Nephron (organoid): ENCODE measurements at regions not wholly inside any gene's neighbourhood (a gene's known extent, or its start where the extent isn't known, plus 50 kb on each side); places are given as distances from the start of the nearest gene placed in this dataset.

Experiments used
- H3K27ac Mint-ChIP-seq, 3 experiments: 2 replicates each; pipeline ENCODE4 v1.8.0; 2020; ENCODE audit warnings: mixed read lengths in 3 of 3, mild to moderate bottlenecking in 2 of 3, moderate library complexity in 1 of 3
- H3K27me3 Mint-ChIP-seq: 2 replicates; pipeline ENCODE4 v1.8.0; 2021; ENCODE audit warnings: low read depth, mild to moderate bottlenecking, moderate library complexity, mixed read lengths
- H3K36me3 Mint-ChIP-seq: 2 replicates; pipeline ENCODE4 v1.8.0; 2020; ENCODE audit warnings: low read depth, mixed read lengths
- H3K4me1 Mint-ChIP-seq: 2 replicates; pipeline ENCODE4 v1.8.0; 2020; ENCODE audit warnings: mixed read lengths
- H3K4me3 Mint-ChIP-seq, 3 experiments: 2 replicates each; pipeline ENCODE4 v1.8.0; 2020; ENCODE audit warnings: mild to moderate bottlenecking in 3 of 3, mixed read lengths in 3 of 3, moderate library complexity in 2 of 3
- H3K9me3 Mint-ChIP-seq: 2 replicates; pipeline ENCODE4 v1.8.0; 2020; ENCODE audit warnings: mixed read lengths
- CTCF ChIP-seq, 3 experiments: fragments of 200-600 bp; sonication (generic); IDR thresholded peaks; one replicate each; pipeline ENCODE4 v1.5.0; 2021; ENCODE audit warnings: antibody characterized with exemption in 3 of 3; ENCODE audit not compliant: unreplicated experiment in 3 of 3

GRCh38 chr7:81245353-81245752, 326.5 kb upstream of the SEMA3C start:
- TF ChIP-seq CTCF (IDR thresholded peaks at IDR 0.05; ENCODE audit: unreplicated experiment in 3 of 3): no peak
- Mint-ChIP-seq H3K27ac (no peak overlapping the region), H3K4me1 (no peaks in the 10 kb centered on the region), H3K36me3 (no peaks in the 10 kb centered on the region), H3K9me3 (peaks cover 8% of the 10 kb centered on the region), H3K4me3 (no peak overlapping the region), H3K27me3 (no peaks in the 10 kb centered on the region)

GRCh38 chr7:81244224-81244623, 325.4 kb upstream of the SEMA3C start:
- Mint-ChIP-seq H3K27ac (no peak overlapping the region), H3K4me3 (no peak overlapping the region), H3K9me3 (peaks cover 8% of the 10 kb centered on the region), H3K36me3 (no peaks in the 10 kb centered on the region), H3K4me1 (no peaks in the 10 kb centered on the region), H3K27me3 (no peaks in the 10 kb centered on the region)
- peak in 1 of 3 experiments; percentile 37 for TF ChIP-seq CTCF (IDR thresholded peaks at IDR 0.05; ENCODE audit: unreplicated experiment in 3 of 3)

DNA sequence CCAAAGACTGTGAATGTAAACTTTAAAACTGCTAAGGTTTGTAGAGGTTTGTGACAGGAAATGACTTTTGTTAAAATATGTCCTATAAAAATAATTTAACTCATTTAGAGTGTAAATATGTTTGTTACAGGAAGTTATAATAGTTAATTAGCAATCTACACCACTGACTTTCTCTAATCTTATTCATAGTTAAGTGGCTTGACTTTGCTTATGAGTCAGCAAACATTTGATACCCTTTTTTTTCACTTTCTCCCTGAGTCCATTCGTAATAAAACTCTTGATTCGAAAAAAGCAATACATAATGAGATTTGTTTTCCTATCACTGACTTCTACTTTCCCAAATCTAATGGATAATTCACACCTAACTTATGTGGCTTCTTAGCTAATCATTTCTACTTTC, 317.7 kb upstream of the SEMA3C start:
- Mint-ChIP-seq H3K27me3 (no peaks in the 10 kb centered on the region), H3K4me1 (peaks cover 12% of the 10 kb centered on the region), H3K4me3 (no peak overlapping the region), H3K27ac (no peak overlapping the region), H3K9me3 (no peaks in the 10 kb centered on the region), H3K36me3 (no peaks in the 10 kb centered on the region)
- no peak for TF ChIP-seq CTCF (IDR thresholded peaks at IDR 0.05; ENCODE audit: unreplicated experiment in 3 of 3)

DNA sequence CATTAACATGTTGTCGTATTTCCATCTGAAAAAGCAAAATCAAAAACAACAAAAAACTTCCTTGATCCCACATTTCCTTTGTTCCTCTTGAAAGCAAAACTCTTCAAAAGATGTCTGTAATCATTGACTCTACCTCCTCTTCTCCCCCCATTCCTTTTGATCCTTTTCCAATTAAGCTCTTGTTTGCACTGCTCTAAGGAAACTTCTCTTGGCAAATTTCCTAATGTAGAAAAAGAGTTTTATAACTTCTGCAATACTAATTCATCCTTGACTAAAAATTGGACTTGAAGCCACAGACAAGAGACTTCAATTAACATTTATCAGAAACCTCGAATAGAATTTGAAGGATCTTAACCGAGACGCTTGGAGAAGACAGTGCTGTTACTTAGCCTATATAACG, 317.1 kb upstream of the SEMA3C start:
- H3K36me3 Mint-ChIP-seq: no peaks in the 10 kb centered on the region
- no peak overlapping the region for H3K27ac Mint-ChIP-seq
- no peaks in the 10 kb centered on the region for H3K9me3 Mint-ChIP-seq
- no peak for TF ChIP-seq CTCF (IDR thresholded peaks at IDR 0.05; ENCODE audit: unreplicated experiment in 3 of 3)
- H3K4me3 Mint-ChIP-seq: no peak overlapping the region
- no peaks in the 10 kb centered on the region for H3K27me3 Mint-ChIP-seq
- H3K4me1 Mint-ChIP-seq: peaks cover 18% of the 10 kb centered on the region

- H3K27me3 Mint-ChIP-seq: no peaks in the 10 kb centered on the region
- H3K4me3 Mint-ChIP-seq: no peak overlapping the region
- no peak overlapping the region for H3K27ac Mint-ChIP-seq
- no peaks in the 10 kb centered on the region for H3K36me3 Mint-ChIP-seq
- H3K9me3 Mint-ChIP-seq: no peaks in the 10 kb centered on the region
- H3K4me1 Mint-ChIP-seq: peaks cover 26% of the 10 kb centered on the region
- no peak for TF ChIP-seq CTCF (IDR thresholded peaks at IDR 0.05; ENCODE audit: unreplicated experiment in 3 of 3)
These were observed 316.0 kb upstream of the SEMA3C start for GRCh38 chr7:81234896-81235295.

GRCh38 chr7:81233208-81233940, 314.5 kb upstream of the SEMA3C start:
- Mint-ChIP-seq H3K36me3 (no peaks in the 10 kb centered on the region), H3K4me3 (no peak overlapping the region), H3K4me1 (peaks cover 37% of the 10 kb centered on the region), H3K27ac (peak overlapping the region in 1 of 3 experiments; percentile 21), H3K27me3 (no peaks in the 10 kb centered on the region), H3K9me3 (no peaks in the 10 kb centered on the region)
- TF ChIP-seq CTCF (IDR thresholded peaks at IDR 0.05; ENCODE audit: unreplicated experiment in 3 of 3): no peak
